ENCODE measurements at regions not wholly inside any gene's neighbourhood (a gene's known extent, or its start where the extent isn't known, plus 50 kb on each side); places are given as distances from the start of the nearest gene placed in this dataset.

GRCh38 chr9:84466580-84467285 is 126.2 kb upstream of the SLC28A3 start:
- no peak for TF ChIP-seq CTCF (conservative IDR thresholded peaks at IDR 0.05 in 1 of 2, IDR thresholded peaks at IDR 0.05 in 1 of 2; ENCODE audit: low read depth in 1 of 2, low read length in 2 of 2)
- TF ChIP-seq EZH2 (IDR thresholded peaks at IDR 0.05; ENCODE audit: low read length, missing control alignments): no peak

Measured in fibroblast of lung (primary cell).